ENCODE measurements at regions not wholly inside any gene's neighbourhood (a gene's known extent, or its start where the extent isn't known, plus 50 kb on each side); places are given as distances from the start of the nearest gene placed in this dataset.

DNA sequence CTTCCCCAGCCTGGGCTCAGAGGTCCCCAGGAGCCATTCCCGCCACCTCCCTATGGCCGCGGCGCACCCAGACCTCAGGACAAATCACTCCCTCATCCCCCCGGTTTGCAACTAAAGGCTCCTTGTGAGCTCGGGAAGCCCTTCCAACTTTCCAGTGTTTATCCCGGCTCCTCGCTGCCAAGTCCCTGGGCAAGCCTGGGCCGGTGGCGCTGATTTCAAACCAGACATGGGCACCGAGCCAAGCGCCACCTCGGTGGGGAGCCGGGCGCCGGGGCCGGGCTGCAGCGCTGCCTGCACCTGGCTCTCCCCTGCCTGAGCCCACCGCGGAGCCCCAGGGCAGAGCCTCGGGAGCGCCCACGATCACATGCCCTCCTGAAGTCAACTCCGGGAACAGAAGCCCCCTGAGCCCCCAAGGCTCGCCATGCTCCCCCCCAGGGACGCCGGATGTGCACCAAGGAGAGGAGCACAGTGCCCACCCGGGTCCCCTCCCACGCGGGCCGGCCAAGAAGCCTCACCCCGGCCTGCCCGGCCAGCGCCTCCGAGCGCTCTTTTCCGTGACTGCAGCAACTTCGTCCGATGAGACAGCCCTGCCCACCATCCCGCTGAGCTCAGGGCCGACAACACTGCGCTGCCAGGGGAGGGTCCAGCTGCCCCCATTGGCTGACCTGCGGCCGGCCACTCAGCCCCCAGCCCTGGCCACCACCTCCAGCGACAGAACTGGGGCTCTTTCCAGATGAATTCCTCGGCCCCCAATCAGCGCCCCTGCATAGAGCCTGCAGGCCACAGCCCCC is 50.0 kb downstream of the NCOR2 start:
- no peak for DNase-seq

DNA sequence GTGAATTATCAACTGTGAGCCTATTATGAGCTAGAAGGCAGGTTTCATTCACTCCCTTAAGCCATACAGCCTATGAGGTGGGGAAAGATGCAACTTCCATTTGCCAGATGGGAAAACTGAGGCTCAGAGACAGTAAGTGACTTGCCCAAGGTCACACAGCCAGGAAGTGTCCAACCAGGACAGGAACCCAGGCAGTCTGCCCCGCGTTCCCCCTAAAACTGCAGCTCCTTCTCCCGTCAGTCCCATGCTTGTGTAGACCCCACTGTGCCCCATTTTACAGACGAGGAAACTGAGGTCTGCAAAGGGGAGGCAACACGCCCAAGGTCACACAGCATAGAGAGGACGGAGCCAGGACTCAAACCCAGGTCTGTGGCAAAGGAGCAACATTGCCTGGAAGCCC is 50.6 kb downstream of the NCOR2 start:
- no peak for DNase-seq

DNA sequence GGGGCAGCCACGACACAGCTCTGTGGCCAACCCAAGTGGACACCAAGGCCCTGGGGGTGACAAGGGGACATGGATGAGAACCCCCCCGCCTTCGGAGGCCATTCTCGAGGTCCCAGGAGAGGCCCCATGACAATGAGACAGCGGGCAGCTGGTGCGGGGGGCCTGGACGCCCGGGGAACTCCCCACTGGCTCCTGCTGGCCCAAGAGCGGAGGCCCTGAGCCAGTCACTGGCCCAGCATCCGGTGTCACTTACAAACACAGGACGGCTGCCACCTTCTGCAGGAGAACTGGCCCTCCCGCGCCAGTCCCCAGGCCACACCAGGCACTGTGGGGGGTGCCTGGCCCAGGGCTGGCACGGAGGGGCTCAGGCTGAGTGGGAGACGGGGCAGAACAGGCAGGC is 51.4 kb downstream of the NCOR2 start:
- no peak for DNase-seq

DNA sequence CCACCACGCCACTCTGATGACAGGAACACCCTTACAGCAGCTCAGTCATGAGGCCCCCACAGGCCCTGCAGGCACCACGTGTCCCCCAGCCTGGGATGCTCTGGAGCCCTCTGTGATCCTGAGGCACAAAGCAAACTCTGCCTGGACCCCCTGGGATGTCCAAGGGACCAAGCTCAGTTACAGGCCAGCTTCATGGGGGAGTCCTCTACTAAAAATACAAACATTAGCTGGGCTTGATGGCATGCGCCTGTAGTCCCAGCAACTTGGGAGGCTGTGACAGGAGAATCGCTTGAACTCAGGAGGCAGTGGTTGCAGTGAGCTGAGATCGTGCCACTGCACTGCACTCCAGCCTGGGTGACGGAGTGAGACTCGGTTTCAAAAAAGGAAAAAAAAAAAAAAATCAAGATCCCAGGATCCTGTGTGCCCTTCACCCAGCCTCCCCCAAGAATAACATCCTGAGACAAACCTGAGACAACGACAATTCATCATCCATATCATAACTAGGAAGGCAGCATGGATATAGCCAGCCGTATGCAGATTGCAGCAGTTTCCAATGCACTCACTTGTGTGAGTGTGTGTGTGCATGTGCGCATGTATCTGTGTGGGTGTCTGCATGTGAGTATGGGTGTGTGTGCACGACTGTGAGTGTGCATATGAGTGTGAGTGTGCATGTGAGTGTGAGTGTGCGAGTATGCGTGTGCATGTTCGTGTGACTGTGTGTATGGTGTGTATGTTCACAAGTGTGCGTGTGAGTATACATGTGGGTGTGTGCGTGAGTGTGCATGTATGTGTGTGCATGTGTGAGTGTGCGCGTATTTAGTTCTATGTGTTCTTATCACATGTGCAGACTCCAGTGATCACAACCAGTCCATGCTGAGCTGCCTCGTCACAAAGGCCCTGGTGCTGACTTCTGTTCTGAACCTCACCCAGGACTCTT is 52.1 kb downstream of the NCOR2 start:
- no peak for DNase-seq

DNA sequence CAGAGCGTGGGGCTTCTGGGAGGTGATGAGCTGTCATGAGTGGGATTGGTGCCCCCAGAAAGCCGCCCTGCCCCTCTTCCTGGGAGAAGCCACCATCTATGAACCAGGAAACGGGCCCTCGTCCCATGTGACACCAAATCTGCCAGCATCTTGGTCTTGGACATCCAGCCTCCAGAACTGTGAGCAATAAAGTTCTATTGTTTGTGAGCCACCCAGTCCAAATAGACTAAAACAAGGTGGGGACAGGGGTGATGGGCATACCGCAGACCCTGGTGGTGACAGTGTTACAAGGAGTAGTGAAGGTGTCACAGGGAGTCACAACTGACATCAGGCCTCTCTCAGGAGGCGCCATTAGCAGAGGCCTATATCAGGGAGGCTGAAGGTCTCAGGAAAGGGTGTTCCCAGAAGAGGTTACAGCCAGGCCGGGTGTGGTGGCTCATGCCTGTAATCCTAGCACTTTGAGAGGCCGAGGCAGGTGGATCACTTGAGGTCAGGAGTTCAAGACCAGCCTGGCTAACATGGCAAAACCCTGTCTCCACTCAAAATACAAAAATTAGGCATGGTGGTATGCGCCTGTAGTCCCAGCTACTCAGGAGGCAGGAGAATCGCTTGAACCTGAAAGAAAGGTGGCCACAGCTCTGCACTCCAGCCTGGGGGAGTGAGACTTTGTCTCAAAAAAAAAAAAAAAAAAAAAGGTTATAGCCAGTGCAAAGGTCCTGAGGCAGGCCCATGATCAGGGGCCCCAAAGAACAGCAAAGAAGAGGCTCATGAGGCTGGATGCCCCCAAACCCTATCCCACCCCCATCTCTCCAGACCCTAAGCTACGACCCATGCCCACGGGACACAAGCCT is 53.0 kb downstream of the NCOR2 start:
- no peak for DNase-seq

DNA sequence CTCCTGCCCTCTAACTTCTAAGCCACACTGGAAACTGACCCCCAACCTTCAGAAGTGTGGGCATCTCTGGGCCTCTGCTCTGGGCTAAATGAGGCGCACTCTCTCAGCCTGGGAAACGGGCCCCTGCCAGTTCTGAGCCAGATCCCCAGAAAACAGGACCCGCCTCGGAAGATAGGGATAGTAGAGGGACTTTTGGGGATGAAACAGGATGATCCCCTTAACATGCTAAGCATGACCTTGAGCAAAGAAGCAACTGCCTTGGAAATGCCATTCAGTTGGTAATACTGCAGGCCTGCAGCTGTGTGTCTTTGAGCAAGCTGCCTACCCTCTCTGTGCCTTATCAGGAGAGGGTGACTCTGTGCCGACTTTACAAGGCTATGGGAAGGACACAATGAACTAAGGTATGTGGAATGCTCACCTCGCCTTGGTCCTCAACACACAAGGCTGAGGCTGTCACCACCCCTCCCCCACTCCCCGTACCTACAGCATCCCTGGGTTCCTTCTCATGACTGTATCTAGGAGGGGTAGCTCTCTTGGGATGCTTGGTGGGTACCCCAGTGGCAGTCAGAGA is 54.0 kb downstream of the NCOR2 start:
- no peak for DNase-seq

DNA sequence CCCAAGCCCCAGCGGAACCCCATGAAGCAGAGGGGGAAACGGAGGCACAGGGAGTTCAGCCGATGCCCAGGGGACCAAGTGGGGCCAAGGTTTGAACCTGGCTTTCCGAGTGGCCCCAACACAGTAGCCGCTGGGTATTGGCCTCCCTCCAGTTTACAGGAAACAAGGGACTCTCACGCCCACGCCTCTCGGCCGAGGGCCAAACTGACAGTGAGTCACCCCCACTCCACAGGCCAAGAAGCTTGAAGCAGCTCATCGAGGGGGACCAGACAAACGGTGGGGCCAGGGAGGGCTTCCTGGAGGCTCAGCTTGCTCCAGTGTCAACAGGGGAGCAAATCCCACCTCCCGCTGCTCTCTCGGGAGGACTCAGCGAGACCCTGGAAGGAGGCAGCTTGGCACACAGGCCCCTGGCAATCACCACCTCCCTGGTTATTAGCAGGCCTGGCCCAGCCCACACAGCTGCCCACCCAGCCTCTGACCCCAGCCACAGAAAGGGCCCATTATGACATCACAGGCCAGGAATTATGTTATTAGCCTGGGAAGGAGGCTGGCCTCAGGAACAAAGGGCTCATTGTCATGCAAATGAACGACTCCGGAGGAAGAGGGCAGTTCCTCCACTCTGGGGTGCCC is 54.6 kb downstream of the NCOR2 start:
- DNase-seq: no peak

DNA sequence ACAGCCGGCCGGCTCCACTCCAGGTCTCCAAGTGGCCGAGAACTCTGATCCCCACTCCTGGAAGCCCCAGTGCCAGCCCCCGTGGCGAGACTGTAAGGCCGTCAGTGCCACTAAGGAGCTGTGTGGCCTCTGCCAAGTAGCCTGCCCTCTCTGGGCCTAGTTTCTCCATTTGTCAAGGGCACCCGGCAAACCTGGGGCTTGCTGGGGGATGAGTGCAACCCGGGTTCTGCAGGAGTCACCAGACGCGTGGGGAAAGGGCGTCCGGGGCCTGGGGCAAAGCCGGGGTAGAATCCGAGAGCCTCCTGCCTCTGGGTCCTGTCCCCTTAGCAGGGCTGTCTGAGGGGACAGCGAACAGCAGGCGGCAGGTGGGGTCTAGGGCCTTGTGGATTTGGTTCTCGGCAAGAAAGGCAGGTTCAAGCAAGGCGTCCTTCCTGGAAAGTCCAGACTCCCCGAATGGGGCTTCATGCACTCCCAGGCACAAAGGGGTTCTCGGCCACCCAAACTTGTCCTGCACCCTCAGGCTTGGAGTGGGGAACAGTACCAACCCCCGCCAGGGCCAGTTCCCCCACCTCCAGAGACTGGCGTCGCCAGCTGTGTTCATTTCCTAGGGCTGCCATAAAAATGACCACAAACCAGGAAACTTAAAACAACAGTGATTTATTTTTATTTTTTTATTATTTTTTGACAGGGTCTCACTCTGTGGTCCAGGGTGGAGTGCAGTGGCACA is 56.0 kb downstream of the NCOR2 start:
- DNase-seq: no peak

DNA sequence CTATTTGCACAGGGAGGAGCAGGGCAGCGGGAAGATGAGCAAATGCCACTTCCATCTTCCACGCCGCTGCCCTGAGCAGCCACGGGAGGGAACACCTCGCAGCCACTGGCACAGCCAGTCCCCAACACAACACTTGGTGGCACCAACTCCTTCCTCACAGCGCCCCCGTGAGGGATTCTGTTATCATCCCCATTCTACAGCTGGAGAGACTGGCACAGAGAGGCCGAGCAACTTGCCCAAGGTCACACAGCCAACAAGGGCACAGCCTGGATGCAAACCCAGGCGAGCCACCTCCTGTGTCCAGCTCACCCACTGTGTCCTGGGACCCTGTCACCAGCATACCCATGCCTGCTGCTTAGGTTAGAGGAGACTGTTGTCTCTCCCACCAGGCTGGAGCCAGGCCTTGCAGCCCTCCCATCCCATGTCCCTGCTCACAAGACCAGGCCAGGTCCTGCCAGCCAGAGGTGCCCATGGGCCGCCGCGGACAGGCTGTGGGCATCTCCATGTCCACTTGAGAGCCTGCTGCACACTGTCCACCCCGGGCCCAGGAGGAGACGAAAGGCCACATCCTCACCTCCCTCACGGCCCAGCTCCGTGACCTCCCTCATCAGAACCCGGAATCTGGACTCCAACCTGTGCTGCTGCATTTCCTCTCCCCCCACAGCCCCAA is 57.0 kb downstream of the NCOR2 start:
- no peak for DNase-seq

DNA sequence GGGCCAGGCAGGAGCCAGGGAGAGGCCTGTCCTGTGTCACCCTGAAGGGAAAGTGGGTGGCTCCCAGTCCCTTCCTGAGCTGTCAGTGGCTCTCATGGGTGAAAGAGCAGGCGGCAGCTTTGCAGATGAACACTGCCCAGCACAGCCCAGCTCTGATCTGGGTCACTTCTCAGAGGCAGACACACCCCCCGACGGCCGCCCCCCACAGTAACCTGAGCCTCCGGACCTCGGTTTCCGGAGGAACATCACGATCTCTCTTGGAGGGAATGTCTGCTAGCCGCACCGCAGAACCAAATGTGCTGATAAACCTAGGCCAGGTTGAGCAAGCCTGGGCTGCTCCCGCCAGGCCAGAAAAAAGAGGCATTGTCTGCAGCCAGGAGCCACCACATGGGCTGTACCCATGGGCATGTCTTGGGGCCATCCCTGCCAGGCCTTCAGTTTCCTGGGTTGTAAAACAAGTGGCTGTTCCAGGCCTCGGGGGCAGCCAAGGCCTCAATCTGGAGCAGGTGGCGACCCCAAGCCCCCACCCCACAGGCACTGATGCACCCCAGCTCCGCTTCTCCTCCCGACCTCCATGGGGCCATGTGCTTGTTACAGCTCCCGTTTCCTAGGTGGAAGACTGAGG is 57.6 kb downstream of the NCOR2 start:
- no peak for DNase-seq

DNA sequence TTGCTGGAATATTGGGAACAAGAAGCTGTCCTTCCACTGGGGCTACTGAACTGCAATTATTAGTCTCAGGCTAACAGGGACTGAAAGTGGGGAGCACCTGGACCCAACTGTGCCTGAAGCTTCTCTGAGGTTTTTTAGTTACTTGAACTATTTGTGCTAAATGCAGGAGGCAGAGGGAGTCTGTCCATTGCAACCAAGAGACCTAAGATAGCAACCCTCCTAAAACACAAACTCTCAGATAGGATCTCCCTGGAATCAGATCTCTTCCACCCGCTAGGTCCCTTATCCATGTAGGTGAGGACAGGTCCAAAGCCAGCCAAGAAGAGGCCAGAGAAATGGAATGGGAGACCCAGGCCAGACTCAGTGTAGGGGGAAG is 58.1 kb downstream of the NCOR2 start:
- no peak for DNase-seq

DNA sequence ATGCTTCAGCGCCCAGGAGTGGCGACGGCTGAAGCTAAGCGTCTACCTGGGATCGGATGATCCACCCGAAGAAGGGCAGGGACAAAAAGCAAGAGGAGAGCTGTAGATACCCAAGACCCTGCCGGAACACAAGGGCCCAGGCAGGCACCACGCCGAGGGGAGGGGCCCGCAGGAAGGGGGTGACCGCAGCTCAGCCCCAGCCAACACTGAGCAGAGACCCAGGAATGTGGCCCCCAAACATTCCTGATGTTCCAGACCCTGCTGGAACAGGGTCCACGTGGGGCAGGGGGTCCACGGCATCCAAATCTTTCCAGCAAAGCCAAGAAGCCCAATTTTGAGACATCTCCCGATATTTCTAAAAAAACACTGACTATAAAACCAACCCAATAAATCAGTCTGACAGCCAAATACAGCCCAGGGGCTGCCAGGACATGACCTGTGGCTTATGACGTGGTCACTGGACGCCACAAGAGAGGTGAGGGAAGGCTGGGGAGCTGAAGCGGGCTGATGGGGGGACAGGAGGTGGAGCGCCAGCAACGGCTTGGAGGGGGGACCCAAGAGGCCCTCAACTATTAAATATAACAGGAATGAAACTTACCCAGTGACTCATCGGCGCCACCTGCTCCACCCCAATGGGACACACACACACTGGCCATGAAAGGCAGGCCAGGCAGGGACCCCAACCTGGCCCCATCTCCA is 58.9 kb downstream of the NCOR2 start:
- no peak for DNase-seq

DNA sequence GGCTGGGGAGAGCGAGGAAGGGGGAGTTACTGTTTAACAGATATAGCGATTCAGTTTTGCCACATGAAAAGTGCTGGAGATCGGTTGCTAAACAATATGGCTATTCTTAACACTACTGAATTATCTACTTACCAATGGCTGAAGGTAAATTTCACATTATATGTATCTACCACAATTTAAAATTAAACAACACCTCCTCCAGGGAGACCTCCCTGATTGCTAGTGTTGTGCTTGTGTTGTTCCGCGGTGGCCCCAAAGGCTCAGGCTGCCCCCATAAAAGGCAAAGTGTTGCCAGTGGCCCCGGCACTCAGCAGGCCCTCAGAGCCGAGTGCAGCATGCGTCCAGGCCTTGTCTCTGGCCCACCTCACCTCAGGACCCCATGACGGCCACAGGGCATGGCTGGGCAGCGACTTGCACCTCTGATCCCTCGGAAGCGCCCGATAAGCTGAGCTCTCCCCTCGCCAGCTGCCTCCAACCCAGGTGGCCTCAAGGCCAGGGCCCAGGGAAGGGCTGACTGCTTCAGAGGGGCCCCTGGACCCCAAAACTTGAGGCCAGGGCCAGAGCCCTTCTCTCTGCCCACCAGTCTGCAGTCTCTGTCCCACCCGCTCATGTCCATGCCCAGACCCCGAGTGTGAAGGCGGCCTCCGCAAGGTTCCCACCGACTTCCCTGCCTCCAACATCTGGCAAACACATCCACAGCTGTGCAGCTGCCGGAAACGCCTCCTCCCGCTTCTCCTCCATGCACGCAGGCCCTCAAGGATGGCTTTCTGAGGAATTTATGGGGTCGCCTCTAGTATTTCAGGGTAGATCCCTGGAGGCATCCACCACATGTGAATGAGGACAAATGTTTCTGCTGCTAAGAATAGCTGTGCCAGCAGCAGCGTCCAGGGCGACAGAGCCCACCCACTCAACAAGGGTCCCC is 60.0 kb downstream of the NCOR2 start:
- no peak for DNase-seq

DNA sequence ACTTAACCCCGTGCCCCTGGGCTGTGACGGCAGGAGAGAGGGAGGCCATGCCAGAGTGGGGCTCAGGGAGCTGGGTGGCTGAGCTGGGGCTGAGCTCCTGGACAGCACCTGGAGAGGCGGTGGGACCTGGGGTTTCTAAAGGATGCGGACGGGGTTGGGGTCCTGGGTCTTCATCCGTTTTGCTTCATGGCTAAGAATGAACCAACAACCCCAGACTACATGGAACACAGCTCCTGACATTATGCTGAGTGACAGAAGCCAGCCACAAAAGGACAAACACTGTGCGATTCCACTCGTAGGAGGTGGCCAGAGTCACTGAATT is 60.6 kb downstream of the NCOR2 start:
- no peak for DNase-seq

DNA sequence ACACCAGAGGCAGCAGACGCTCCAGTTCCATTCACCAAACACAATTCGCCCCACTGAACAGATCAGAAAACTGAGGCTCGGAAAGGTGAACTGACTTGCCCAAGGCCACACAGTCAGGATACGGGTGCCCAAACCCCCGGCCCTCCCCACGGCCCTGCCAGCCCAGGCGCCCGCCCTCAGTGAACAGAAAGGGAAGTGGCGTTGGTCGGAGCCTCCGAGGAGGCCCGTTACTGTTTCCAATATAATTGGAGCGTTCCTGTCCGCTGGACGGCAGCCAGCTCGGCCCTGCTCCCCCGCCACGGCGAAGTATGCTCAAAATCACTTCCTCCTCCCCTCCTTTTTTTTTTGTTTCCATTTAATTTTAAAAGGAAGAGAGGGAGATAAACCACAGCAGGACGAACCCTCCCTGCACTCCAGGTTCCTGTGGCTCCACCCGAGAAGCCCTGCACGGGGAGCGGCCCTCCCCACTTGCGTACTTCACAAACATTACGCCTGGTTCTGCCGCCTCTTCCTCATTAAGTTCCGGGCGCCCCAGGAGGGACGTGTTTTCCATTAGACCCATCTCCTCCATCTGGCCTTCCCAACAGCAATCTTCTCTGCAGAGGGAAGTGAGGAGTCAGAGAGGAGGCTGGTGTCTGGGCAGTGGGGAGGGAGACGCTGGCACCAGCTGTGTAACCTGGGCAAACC is 61.1 kb downstream of the NCOR2 start:
- DNase-seq: no peak

DNA sequence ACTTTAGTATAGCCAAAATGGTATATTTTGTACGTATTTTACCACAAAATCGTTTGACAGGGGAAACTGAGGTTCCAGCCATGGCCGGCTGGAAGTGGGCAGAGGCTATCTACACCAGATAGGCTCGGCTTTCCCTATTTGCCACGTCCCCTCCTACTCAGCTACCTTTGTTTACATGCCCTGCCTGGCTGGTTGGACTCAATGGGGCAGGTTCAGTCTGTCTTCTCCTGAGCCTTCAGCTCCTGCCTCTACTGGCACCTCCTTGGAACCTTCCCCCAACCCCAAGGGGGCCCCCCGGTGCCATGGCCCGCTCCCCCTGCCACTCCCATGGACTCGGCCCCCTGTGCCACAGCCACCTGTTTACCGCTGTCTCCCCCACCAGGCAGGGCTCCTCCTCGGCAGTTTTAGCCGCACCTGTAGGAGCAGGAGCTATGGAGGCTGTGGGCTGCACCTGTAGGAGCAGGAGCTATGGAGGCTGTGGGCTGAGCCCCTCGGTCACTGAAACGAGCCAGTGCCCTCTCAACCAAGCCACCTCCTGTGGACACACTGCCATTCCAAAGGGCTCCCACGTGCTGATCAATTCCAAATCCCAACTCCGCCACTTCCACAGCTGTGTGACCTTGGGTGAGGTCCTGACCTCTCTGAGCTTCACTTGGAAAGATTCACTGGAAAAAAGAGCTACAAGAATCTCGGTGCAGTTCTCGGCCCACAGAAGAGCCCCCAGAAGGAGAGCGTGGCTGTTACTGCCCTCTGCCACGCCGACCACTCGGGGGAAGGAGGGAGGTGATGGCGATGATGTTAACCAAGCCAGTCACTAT is 62.2 kb downstream of the NCOR2 start:
- no peak for DNase-seq

DNA sequence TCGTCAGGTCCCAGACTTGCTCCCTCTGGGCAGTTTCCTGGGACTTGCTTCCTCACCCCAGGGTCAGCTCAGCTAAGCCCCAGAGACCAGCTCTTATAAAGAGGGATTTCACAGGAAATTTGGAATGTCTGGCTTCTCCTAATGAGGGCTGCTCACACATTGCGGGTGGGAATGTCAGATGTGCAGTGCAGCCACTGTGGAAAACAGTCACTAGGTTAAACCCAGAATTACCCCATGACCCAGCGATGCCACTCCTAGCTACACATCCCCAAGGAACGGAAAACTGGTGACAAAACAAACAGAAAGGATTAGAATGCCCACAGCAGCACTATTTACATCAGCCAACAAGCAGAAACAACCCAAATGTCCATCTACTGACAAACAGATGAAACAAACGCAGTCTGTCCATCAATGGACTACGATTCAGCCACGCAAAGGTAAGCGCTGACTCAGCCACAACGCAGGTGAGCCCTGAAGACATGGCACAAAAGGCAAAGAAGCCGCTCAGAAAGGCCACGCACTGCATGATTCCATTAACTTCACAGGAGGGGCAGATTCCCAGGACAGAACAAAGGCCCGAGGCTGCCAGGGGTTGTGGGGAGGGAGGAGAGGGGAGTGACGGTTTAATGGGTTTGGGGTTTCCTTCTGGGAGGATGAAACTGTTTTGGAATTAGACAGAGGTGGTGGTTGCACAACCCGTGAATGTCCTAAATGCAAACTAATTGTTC is 63.0 kb downstream of the NCOR2 start:
- DNase-seq: no peak

All from CD4-positive, alpha-beta T cell treated with Interleukin-10 for 1 hour (primary cell).